ENCODE measurements at regions not wholly inside any gene's neighbourhood (a gene's known extent, or its start where the extent isn't known, plus 50 kb on each side); places are given as distances from the start of the nearest gene placed in this dataset.

GRCh38 chr4:53702334-53703266 lies 111.3 kb upstream of the LNX1 start:
- TF ChIP-seq CTCF (conservative IDR thresholded peaks at IDR 0.05; ENCODE audit: low read depth in 2 of 2) (0 out of 4 replicates have a peak, but pooled peaks of 1 of the 2 experiments have one; percentile 12), CREB1 (CRISPR knock-in tag; IDR thresholded peaks at IDR 0.05; ENCODE audit: low read depth) (no peak)

Measured in GM23338 (cell line).